Liver (tissue), 3 donors: ENCODE measurements at regions not wholly inside any gene's neighbourhood (a gene's known extent, or its start where the extent isn't known, plus 50 kb on each side); places are given as distances from the start of the nearest gene placed in this dataset.

ENCODE experiments used
- GABPA ChIP-seq, 2 donors: IDR thresholded peaks in 1 of 2; conservative IDR thresholded peaks in 1 of 2; 2 replicates each; pipeline ENCODE4 v1.6.1; 2016; ENCODE audit warnings: antibody characterized with exemption in 2 of 2, mild to moderate bottlenecking in 1 of 2, moderate library complexity in 1 of 2
- REST ChIP-seq: IDR thresholded peaks from 2 replicates; pipeline ENCODE4 v1.6.1; 2016; ENCODE audit warnings: antibody characterized with exemption, mild to moderate bottlenecking
- SP1 ChIP-seq: IDR thresholded peaks from 2 replicates; pipeline ENCODE4 v1.6.1; 2018; ENCODE audit warnings: antibody characterized with exemption, mild to moderate bottlenecking
- TAF1 ChIP-seq: conservative IDR thresholded peaks from 2 replicates; pipeline ENCODE4 v1.6.1; 2016; ENCODE audit warnings: antibody characterized with exemption, mild to moderate bottlenecking
- TF ChIP-seq, protein P1 (sequence below): fragments of 150-350 bp; IDR thresholded peaks from 2 replicates; pipeline ENCODE4 v1.5.1; 2017; ENCODE audit warnings: improper control_type of control experiment, low read depth, low read length; ENCODE audit not compliant: missing input control
- donor health status: healthy.
- donor health status: healthy.

DNA sequence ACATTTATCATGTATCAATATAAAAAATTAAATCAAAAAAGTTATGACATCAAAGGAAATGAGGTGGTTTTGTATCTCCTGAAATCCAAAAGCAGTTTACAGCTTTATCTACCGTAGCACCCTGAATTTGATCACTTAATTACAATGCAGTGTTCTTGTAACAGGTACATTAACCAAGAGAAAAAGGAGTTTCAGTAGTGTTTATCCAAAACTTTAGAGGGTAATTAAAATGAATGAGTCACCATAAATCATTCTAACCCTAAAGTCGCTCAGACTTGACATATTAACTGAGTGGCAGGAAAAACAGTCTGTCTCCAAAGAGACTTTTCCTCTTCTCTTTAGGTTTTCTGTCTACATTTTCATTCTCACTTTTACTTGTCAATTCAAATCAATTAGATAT is 907.6 kb upstream of the EPHA5 start:
- TF ChIP-seq, protein P1, sequence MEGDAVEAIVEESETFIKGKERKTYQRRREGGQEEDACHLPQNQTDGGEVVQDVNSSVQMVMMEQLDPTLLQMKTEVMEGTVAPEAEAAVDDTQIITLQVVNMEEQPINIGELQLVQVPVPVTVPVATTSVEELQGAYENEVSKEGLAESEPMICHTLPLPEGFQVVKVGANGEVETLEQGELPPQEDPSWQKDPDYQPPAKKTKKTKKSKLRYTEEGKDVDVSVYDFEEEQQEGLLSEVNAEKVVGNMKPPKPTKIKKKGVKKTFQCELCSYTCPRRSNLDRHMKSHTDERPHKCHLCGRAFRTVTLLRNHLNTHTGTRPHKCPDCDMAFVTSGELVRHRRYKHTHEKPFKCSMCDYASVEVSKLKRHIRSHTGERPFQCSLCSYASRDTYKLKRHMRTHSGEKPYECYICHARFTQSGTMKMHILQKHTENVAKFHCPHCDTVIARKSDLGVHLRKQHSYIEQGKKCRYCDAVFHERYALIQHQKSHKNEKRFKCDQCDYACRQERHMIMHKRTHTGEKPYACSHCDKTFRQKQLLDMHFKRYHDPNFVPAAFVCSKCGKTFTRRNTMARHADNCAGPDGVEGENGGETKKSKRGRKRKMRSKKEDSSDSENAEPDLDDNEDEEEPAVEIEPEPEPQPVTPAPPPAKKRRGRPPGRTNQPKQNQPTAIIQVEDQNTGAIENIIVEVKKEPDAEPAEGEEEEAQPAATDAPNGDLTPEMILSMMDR, result no peak
- TF ChIP-seq TAF1, result no peak
- no peak for TF ChIP-seq SP1
- TF ChIP-seq GABPA (IDR thresholded peaks at IDR 0.05 in 1 of 2, conservative IDR thresholded peaks at IDR 0.05 in 1 of 2), result no peak
- no peak for TF ChIP-seq REST
